Stimulated activated CD4-positive, alpha-beta T cell treated with anti-CD3 and anti-CD28 coated beads, Interleukin-2, amount 100 ng/mL, for 24 hours (primary cell): ENCODE measurements at regions not wholly inside any gene's neighbourhood (a gene's known extent, or its start where the extent isn't known, plus 50 kb on each side); places are given as distances from the start of the nearest gene placed in this dataset.

ENCODE experiments used
- DNase-seq, 2 donors: peaks; one replicate each; pipeline ENCODE4 v3.0.0-alpha.2; 2020

DNA sequence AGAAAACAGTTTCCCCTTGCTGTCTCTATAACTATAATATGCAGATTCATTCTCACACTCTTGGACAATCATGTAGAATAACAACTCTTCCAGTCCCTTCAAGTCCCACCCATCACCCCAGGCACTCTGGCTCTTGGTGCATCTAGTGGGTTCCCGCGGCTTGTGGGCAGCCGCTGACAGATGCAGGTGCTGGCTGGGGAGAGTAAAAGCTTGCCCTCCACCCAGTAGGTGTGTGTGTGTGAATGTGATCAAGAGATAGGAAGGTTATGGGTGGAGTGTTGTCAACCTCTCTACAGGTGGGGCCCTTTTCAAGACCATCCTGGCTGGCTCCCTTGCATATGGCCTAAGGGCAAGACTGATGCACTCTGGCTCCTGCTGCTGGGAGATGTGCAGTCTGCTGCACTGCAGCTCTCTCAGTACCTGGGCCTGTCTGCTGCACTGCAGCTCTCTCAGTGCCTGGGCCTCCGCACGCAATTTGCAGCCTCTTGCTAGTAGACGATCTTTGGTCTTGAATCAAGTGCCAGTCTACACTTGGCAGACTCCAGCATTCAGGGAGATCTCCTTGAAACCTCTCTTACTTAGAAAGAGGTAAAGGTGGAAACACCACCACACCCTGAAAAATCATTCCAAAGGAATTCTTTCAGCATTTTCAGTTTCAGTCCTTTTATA, 189.7 kb upstream of the GDNF start:
- no peak for DNase-seq

DNA sequence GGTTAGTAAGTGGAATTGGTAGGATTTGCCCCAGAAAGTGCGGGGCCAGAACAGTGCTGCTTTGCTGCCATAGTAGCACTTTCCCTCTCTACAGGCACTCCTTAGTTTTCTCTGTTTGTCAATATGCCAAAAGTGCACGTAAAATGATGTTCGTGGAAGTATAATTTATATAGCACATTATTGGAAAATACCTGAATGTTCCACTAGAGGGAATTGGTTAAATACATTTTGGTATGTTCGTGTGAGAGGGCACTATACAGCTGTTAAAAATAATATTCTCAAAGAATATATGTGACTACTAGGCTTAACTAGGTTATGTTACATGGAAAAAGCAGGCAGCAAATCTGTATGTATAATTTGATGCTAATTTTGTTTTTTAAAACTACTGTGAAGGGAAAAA, 184.0 kb upstream of the GDNF start:
- DNase-seq = no peak

DNA sequence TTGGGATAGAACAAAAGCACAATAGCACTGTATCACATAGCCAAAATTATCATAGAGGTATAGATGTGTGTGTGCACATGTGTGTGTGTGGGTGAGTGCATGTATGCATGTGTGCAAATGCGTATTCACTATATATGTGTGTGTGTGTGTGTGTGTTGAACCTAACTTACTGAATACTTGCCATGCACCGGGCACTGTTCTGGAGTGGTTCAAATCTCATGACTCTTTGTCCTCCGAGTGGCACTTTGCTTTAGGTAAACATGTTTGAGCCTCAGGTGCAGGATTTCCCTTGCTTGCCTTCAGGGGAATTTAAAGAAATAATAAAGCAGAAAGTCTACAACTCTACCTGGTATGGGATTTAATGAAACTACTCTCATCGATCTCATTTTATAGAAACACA, 183.5 kb upstream of the GDNF start:
- no peak for DNase-seq

DNA sequence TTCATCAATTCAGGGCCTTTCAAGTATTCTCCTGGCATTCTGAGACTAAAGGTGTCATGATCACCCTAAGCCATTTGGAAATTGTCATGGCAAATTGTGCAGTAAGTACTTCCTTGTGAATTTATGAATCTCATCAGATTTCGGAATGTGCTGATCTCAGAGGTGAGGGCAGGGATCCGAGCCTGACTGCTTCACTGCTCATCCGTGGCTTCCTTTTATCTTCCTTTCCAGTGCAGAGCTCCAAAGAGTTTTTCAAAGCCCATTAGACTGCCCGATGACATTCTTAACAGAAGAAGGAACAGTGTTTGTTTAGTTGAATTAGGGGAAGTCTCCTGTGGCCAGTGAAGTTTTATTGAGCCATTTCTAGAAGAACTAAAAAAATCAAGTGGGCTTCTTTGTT, 182.8 kb upstream of the GDNF start:
- no peak for DNase-seq

DNA sequence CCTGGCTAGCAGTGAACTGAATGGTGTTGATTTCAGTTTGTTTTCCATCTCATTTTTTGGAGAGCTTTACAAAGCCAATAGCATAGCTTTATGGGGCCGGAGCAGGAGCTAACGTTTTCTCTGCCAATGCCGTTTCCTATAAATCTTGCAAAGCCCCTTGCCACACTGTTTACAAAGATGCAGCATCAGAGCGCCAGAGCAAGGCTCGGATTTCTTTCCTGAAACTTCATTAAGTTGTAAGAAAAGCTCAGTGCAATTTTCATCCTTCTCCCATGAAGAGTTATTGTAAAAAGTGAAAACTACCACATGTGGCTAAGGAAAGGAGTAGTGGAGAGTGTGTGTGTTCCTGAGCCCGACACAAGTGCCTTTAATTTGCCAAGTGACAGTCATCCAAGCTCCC, 178.2 kb upstream of the GDNF start:
- DNase-seq = no peak

DNA sequence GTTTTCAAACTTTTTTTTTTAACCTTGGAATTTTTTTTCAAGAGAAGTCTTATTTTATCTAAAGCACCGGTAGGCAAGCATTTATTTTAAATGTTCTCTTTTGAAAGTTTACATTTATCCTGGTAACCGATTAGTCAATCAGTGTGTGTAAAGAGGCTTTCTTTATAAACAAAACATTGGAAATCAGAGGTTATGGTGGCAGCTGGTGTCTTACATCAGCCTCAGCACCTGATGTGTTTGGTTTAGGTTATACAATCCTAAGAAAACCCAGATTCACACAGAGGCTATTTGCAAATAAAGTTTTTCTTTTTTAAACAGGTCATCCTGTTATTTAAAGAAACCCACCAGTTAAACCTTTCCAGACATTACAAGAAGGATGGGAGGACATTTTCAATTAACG, 173.3 kb upstream of the GDNF start:
- no peak for DNase-seq

DNA sequence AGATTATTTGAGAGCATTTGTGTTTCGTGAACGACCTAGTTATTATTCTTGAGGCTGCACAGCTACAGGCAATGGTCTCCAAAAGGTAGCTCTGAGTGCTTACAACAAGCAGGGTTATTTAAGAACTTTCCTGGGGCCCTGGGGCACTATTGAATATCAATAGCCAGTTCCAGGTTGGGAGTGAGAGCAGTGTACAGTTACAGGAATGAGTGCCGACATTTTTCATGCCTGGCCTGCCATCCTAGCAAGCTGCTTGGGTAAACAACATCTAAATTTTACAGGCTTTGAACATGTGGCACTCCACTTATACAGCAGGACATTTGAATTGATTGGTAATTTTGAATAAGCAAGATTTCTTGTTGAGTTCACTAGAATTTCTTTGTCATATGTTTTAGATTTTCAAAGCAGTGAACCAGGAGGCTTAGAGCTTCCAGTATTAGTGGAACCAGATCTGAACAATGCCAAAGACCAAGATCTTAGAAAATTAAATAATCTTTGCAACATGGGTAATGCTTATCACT, 171.9 kb upstream of the GDNF start:
- DNase-seq = no peak

DNA sequence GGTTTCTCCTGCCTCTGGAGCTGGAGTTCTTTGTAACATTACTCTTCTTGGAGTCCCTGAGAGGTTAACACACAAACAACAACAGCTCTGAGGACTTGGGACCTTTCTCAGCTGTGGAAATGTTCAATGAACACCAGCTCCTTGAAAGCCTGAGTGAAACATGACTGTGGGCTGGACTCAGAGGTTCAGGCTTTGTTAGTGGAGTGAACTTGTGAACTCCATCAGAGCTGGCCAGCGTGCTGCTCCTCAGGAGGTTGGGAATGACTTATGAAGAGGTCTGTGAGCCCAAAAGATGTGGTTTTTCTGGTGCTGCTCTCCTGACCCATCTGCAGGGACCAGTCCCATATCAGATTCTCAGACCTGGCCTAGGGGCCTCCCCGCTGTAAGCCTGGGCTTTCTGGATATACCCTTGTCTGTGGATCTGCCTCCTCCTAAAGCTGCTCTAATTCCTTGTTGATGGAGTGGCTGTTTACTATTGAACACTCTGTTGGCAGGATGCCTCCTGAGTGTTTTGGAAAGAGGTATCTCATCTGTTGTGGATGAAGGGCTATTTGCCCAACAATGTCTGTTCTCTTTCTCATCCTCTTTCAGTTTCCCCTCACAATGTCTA, 170.0 kb upstream of the GDNF start:
- no peak for DNase-seq

DNA sequence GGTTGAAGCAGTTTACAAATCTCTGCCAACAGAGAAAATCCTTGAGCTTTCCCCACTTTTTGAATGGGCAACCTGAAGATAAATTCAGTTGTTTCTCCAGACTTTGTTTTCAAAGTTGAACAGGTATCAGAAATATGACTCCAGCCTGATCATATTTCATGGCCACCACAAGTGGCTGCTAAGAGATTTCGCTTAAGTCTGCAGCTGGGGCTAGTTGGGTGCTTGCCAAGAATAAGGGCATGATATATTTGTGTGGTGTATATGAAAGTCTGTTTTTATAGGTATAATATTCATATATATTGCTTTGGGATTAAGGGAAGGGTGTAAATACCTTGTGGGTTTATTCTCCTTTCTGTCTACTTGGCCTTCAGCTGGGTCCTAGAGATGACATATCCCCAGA, 168.4 kb upstream of the GDNF start:
- DNase-seq = no peak

DNA sequence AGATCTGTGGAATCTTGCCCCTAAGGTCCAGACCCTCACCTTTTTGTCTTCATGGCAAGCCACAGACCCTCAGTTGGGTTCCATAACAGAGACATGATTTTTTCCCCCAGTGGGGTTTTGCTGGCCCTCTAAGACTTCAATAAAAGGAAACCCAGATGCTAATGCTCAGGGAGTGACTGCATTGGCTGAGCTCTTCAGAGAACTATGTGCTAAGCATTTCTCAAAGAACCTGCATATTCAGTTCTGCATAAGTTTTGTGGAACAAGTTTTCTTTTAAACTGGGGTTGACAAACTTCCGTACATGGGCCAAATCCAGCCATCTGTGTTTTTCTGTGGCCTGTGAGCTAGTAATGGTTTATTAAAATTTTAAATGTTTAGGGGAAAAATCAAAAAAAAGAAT, 159.8 kb upstream of the GDNF start:
- DNase-seq = no peak

DNA sequence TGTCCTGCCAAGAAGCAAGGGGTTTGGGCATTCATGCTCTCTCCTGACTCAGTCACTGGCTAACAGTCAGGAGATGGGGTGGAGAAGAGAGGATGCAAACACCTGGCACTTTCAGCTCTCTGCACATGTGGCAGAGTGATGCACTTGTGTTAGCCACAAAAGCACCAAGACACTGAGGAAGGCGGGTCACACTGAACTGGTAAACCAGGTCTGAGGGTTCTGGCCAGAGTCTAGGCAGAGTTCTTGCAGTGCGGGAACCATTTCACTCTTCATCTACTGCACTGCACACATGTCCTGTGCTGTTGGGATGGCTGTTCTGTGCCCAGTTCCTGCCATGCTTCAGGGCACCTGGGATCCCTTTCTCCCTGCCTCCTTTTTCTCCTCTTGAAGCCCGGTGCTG, 157.1 kb upstream of the GDNF start:
- no peak for DNase-seq

DNA sequence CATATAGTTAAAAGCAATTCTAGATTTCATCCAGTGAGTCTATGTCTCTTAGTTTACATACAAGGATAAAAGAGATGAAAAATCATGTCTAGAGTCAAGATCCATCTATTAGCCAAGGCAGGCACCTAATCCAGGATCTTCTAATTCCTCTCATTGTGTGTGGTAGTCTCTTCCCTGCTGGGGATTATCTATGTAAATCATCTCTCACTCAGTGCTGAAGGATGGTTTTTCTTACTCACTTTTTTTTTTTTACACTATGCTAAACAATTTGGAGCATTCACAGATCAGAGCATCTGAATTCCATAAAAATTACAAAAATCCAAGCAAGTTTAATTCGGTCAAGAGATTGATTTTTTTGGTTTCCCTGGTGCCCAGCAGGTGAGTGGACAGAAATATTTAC, 154.9 kb upstream of the GDNF start:
- no peak for DNase-seq

DNA sequence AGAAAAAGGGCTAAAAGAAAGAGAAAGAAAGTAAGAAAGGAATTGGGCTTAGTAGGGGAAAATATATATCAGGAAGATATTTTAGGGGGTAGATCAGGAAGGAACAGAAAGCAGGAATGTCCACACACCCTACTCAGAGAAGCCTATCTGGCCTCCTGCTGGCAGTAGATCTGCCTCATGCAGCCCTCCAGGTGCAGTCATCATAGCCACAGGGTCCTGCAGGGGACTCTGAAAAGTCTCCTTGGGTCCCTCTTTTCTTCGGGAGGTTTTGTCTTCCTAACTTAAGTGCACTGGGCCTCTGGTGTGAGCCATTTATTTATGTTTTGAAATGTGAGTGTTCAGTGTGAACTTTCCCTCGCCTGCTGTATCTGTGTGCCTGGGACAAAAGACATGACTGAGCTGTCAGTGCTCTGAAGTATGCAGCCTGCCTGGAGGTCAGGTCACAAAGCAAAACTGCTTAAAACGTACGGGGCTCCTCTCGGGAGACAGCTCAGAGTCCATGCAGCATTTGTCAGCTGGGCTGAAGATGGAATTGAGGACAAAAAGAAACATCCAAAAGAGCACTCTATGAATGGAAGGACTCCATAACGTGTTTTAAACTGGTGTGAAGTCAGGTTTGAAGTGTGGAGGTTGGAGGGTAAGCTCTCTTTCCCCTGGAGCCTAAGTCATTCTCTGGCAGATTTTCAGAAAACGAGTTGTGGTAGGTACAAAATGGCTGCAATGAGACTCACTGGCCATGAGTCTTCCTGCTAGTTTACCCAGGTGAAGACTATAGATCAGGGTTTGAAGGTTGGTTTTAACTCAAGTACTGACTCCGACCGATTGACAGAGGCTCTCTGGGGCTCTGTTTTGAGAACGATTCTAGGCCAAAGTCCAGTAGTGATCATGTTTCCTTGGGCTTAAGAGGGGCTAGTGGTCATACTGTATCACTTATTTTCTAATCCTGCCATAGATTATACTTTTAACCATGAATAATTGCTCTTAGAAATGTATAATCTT, 151.8 kb upstream of the GDNF start:
- DNase-seq = no peak

DNA sequence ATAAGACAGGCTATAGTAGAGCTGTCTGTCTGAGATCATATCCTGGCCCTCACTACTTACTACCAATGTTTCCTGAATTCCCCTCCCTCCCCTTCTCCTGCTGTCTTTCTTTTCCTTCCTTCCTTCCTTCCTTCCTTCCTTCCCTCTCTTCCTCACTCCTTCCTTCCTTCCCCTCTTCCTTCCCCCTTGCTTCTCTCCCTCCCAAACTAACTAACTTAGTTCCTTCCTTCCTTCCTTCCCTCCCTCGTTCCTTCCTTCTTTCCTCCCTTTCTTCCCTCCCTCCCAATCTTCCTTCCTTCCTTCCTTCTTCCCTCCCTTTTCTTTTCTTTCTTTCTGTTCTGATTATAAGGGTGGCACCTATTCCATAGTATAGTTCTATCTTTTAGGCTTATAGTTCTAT, 150.0 kb upstream of the GDNF start:
- DNase-seq = no peak

DNA sequence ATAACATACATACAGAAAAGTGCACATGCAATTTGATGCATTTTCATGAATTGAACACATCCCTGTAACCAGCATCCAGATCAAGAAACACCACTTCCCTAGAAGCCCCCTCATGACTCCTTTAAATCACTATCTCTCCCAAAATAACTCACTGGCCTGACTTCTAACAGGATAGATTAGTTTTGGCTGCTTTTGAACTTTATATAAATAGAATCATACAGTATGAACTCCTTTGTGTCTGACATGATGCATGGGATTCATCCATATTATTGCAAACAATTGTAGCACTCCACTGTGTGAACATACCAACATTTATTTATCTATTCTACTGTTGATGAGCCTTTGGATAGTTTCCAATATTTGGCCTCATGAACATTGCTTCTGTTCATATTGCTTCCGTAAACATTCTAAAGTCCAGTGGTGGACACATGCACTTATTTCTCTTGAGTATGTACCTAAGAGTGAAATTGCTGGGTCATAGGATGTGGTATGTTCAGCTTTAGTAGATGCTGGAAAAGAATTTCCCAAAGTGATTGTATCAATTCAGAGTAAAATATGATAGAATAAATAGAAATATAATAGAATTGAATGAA, 148.7 kb upstream of the GDNF start:
- no peak for DNase-seq

DNA sequence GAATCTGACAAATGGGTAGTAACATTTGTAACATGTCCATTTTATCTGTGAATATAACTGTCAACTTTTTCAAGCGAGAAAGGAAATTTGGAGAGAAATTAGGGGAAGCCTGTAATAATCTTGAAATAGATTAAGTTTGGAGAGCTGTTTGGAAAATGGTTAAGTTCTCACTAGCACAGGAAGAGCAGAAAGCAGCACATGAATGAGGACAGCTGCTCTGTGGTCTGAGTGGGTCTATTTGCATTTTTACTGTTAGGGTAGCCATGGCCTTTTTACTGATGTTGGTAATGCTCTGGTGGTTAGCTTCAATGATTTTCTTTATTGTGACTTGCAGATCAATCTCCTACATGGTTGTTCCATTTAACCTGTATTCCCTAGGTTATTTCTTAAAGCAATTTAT, 144.5 kb upstream of the GDNF start:
- no peak for DNase-seq

DNA sequence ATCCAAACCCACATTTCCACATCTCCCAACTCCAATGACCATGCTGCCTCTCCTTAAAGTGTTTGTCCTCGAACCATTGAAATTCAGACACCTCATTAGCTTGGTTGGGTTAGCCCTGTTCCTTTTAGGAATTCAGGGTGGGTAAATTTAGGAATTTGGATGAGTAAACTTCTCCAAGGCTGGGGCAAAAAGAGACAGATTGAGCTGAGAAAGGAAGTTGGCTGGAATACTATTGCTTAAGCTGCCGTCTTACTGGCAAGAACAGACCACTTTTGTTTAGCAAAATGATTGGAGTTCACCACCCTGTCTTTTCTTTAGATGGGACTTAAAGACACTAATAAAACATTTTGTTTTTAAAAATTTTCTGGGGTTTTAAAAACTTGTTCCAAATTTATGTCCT, 143.6 kb upstream of the GDNF start:
- no peak for DNase-seq

DNA sequence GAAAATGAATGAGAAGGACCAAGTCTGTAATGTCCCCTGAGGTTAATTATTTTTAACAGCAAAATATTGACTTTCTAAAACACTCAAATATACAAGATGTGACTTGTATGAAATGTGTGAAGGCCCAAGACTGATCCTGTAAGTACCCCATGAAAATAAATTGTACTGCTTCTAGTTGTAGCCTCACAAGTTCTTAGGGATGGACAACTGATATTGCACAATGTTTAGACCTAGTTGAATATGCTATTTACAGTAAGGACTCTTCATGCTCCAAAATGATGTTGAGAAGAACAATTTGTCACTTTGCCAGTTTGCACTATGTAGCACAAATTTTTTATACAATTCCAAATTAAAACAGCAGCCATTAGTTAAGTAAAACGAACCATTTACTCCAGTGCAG, 139.7 kb upstream of the GDNF start:
- no peak for DNase-seq

DNA sequence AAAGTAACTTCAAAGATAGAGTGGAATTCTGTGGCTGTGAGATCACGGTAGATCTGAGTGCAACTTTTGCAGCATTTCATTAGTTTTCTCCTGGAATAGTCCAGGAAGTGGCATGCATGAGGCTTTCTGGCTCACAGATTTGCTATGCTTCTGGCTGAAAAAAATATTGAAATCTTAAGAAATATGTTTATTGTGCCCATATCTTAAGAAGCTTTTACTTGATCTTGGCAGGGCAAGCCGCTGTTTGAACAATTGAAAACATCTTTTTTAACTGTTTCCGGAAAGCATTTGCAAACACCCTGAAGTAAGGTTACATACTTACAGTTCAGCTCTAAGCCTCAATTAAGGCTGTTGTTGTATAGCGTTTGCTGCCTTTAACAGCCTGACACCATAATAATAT, 135.7 kb upstream of the GDNF start:
- no peak for DNase-seq

DNA sequence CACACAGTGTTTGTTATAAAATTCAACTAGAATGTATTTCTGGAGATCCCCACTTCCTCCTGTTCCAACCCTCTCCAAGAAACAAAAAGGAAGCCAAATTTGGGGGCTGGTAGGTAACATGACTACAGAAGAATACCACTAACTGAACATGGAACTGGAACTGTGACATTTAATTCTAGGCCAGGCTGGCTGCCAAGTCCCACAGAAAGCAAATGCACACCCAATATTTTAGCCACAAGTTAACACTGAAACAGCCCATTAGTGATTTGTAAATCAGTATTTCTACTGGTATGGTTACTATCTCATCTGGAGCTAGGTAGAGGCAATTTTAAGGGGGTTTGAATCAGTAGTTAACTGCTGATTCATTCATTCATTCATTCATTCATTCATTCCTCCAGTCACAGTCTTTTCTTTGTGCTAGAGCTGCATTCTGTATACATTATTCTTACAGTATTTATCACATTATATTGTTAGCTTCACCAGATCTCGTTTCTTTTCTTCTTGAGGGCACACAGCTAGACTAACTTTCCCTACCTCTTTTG, 131.7 kb upstream of the GDNF start:
- no peak for DNase-seq

DNA sequence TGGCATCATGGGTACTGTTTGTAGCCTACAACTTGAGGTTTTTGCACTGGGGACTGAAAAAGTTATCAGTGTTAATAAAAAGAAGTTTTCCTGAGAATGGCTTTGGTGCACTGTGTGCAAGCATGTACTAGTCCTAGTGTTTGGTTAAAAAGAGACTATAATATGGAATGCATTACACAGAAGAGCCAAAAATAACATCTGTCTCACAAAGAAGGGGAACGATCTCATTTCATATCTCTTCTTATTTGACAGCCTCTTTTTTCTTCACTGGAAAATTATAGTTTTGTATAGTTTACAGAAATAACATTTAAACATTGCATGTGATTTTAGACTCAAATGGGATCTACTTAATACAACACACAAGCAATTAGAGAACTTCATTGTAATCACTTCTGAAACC, 127.0 kb upstream of the GDNF start:
- no peak for DNase-seq

DNA sequence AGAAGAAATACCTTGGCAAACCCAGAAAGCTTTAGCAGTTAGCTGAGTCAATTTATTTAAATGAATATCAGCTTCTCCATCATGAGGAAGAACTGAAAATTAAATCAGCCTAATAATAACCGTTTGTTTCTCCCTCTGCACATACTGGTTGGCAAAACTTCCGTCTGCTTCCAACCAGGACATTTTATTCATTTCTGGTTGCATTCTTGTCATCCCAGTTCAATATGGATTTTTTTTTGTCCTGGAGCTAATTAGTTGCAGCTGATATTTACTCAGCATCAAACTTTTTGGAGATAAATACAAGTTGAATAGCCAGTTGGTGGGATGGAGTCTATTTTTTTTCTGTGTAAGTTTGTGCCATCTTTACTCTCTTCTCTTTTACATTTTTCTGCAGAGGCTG, 126.5 kb upstream of the GDNF start:
- no peak for DNase-seq

DNA sequence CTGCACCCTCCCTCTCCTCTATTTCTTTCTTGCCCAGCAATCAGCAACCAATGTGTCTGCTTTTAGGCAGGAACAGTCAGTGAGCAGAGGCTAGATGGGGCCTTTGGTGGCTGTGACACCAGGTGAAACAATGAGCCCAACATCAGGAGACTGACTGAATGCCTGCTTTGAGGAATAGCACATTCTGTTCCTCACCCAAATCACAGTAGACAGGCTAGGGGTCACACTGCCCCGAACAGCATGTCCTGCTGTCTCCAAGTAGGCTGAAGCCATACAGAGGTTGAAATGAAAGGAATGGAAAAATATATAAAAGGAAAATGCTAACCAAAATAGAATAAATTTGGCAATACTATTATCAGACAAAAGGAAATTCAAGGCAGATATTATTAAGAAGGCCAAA, 122.5 kb upstream of the GDNF start:
- no peak for DNase-seq
